ENCODE measurements at regions not wholly inside any gene's neighbourhood (a gene's known extent, or its start where the extent isn't known, plus 50 kb on each side); places are given as distances from the start of the nearest gene placed in this dataset.

DNA sequence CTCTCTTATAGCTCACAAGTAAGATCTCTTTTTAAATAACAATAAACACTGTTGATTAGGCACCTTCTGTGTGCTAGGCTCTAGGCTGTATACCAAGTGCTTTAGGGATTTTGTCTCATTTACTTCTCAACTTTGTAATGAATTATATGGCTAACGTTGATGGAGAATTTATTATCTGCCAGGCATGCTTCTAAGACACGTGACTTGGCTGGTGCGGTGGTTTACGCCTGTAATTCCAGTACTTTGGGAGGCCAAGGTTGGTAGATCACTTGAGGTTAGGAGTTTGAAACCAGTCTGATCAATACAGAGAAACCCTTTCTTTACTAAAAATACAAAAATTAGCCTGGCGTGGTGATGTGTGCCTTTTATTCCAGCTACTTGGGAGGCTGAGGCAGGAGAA is 1202.8 kb upstream of the TMEM132C start:
- H3K9me3 ChIP-seq (replicated peaks; ENCODE audit: control insufficient read depth, insufficient read depth, low read length): no peaks in the 10 kb centered on the region; the same call in 2 of the 3 replicates
- no peaks in the 10 kb centered on the region for H3K27me3 ChIP-seq (replicated peaks in 1 of 2; ENCODE audit: control insufficient read depth in 2 of 2, insufficient read depth in 2 of 2, low read length in 1 of 2)
- 62% methylated on average over 5 of the region's 5 CpGs for WGBS (ENCODE audit: insufficient coverage, insufficient replicate concordance, low lambda C conversion rate, missing lambda C conversion rate)
- TF ChIP-seq, protein P1, sequence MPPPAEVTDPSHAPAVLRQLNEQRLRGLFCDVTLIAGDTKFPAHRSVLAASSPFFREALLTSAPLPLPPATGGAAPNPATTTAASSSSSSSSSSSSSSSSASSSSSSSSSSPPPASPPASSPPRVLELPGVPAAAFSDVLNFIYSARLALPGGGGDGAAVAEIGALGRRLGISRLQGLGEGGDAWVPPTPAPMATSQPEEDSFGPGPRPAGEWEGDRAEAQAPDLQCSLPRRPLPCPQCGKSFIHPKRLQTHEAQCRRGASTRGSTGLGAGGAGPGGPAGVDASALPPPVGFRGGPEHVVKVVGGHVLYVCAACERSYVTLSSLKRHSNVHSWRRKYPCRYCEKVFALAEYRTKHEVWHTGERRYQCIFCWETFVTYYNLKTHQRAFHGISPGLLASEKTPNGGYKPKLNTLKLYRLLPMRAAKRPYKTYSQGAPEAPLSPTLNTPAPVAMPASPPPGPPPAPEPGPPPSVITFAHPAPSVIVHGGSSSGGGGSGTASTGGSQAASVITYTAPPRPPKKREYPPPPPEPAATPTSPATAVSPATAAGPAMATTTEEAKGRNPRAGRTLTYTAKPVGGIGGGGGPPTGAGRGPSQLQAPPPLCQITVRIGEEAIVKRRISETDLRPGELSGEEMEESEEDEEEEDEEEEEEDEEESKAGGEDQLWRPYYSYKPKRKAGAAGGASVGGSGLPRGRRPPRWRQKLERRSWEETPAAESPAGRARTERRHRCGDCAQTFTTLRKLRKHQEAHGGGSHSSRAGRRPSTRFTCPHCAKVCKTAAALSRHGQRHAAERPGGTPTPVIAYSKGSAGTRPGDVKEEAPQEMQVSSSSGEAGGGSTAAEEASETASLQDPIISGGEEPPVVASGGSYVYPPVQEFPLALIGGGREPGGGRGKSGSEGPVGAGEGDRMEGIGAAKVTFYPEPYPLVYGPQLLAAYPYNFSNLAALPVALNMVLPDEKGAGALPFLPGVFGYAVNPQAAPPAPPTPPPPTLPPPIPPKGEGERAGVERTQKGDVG (CRISPR knock-in tag; IDR thresholded peaks at IDR 0.05): no peak
- TF ChIP-seq, protein P2, sequence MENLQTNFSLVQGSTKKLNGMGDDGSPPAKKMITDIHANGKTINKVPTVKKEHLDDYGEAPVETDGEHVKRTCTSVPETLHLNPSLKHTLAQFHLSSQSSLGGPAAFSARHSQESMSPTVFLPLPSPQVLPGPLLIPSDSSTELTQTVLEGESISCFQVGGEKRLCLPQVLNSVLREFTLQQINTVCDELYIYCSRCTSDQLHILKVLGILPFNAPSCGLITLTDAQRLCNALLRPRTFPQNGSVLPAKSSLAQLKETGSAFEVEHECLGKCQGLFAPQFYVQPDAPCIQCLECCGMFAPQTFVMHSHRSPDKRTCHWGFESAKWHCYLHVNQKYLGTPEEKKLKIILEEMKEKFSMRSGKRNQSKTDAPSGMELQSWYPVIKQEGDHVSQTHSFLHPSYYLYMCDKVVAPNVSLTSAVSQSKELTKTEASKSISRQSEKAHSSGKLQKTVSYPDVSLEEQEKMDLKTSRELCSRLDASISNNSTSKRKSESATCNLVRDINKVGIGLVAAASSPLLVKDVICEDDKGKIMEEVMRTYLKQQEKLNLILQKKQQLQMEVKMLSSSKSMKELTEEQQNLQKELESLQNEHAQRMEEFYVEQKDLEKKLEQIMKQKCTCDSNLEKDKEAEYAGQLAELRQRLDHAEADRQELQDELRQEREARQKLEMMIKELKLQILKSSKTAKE (IDR thresholded peaks at IDR 0.05; ENCODE audit: low read depth, poor library complexity, severe bottlenecking): no peak
- TF ChIP-seq RFX5 (IDR thresholded peaks at IDR 0.05; ENCODE audit: low read depth, low read length) (no peak), POLR2AphosphoS2 (IDR thresholded peaks at IDR 0.05; ENCODE audit: low read depth, low read length) (no peak), NR2C1 (IDR thresholded peaks at IDR 0.05) (no peak), HCFC1 (IDR thresholded peaks at IDR 0.05; ENCODE audit: low read length) (no peak), RB1 (IDR thresholded peaks at IDR 0.05; ENCODE audit: borderline replicate concordance) (no peak), ZZZ3 (IDR thresholded peaks at IDR 0.05; ENCODE audit: control insufficient read depth, insufficient read length, low read depth) (no peak), GABPA (IDR thresholded peaks at IDR 0.05; ENCODE audit: low read depth) (no peak), SUZ12 (IDR thresholded peaks at IDR 0.05; ENCODE audit: unreplicated experiment) (no peak), CBX5 (IDR thresholded peaks at IDR 0.05; ENCODE audit: low read depth) (no peak), IRF4 (IDR thresholded peaks at IDR 0.05; ENCODE audit: low read depth, low read length) (no peak)
- TF ChIP-seq, protein P3, sequence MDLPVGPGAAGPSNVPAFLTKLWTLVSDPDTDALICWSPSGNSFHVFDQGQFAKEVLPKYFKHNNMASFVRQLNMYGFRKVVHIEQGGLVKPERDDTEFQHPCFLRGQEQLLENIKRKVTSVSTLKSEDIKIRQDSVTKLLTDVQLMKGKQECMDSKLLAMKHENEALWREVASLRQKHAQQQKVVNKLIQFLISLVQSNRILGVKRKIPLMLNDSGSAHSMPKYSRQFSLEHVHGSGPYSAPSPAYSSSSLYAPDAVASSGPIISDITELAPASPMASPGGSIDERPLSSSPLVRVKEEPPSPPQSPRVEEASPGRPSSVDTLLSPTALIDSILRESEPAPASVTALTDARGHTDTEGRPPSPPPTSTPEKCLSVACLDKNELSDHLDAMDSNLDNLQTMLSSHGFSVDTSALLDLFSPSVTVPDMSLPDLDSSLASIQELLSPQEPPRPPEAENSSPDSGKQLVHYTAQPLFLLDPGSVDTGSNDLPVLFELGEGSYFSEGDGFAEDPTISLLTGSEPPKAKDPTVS (IDR thresholded peaks at IDR 0.05; ENCODE audit: low read depth, low read length): no peak
- H3K9ac ChIP-seq (ENCODE audit: control insufficient read depth, insufficient read depth, low read length): no peak overlapping the region
- no peak overlapping the region for H2AFZ ChIP-seq (ENCODE audit: control insufficient read depth, low read depth, low read length)
- H3K4me3 ChIP-seq: no peak overlapping the region
- no peaks in the 10 kb centered on the region for H3K36me3 ChIP-seq (ENCODE audit: control insufficient read depth in 2 of 2, insufficient read depth in 2 of 2, low read length in 1 of 2)
- H3K4me2 ChIP-seq (ENCODE audit: control insufficient read depth, insufficient read depth): no peak overlapping the region
- H3K79me2 ChIP-seq (ENCODE audit: control insufficient read depth, insufficient read depth, low read length): no peaks in the 10 kb centered on the region
- no peak for DNase-seq (ENCODE audit: low read depth, low spot score)
- ChIA-PET RAD21 (ENCODE audit: unreplicated experiment) (no interaction called here), SMC1A (ENCODE audit: uncharacterized antibody, unreplicated experiment) (no interaction called here), CTCF (interaction anchor here (3.1 kb wide), 1 partner anchor 14 kb away, joined by 9 read pairs; no protein-coding TSS in a partner anchor), POLR2A (no interaction called here)
- in situ Hi-C loops (cut with MboI) (no loop called here), intact Hi-C loops (cut with micrococcal nuclease; ENCODE audit: unreplicated experiment) (no loop called here)
- no TSS peak for BruUV-seq (replicated peaks)
- no peaks in the 10 kb centered on the region for H3K4me1 ChIP-seq (ENCODE audit: control insufficient read depth, insufficient read depth, low read length)
- no peak for ATAC-seq
- no peaks in the 10 kb centered on the region for H4K20me1 ChIP-seq (ENCODE audit: control insufficient read depth, insufficient read depth)
- H3K27ac ChIP-seq (ENCODE audit: control insufficient read depth, insufficient read depth): no peak overlapping the region
- no peak for FAIRE-seq
